ENCODE measurements at regions not wholly inside any gene's neighbourhood (a gene's known extent, or its start where the extent isn't known, plus 50 kb on each side); places are given as distances from the start of the nearest gene placed in this dataset.

- Histone ChIP-seq H3K27me3 (ENCODE audit: insufficient read depth, low read depth, severe bottlenecking) (no peaks in the 10 kb centered on the region), H3K36me3 (no peaks in the 10 kb centered on the region), H3K27ac (no peak overlapping the region), H3K4me3 (ENCODE audit: low read depth, low read length) (no peak overlapping the region), H3K9me3 (ENCODE audit: severe bottlenecking) (no peaks in the 10 kb centered on the region)
- TF ChIP-seq CTCF (IDR thresholded peaks at IDR 0.05; ENCODE audit: low read depth, low read length) = peak; percentile 13; the same call in 1 of the 2 replicates
- DNase-seq = no peak
Measured at GRCh38 chr11:21933095-21933494, 259.8 kb upstream of the ANO5 start.

GRCh38 chr11:21944577-21944976 lies 248.3 kb upstream of the ANO5 start:
- no peaks in the 10 kb centered on the region for H3K36me3 ChIP-seq
- TF ChIP-seq CTCF (IDR thresholded peaks at IDR 0.05; ENCODE audit: low read depth, low read length) = no peak
- no peaks in the 10 kb centered on the region for H3K9me3 ChIP-seq (ENCODE audit: severe bottlenecking)
- H3K27me3 ChIP-seq (ENCODE audit: insufficient read depth, low read depth, severe bottlenecking) = no peaks in the 10 kb centered on the region
- no peak overlapping the region for H3K27ac ChIP-seq
- no peak for DNase-seq
- no peak overlapping the region for H3K4me3 ChIP-seq (ENCODE audit: low read depth, low read length)

- no peaks in the 10 kb centered on the region for H3K36me3 ChIP-seq
- no peaks in the 10 kb centered on the region for H3K27me3 ChIP-seq (ENCODE audit: insufficient read depth, low read depth, severe bottlenecking)
- TF ChIP-seq CTCF (IDR thresholded peaks at IDR 0.05; ENCODE audit: low read depth, low read length) = no peak
- no peak overlapping the region for H3K4me3 ChIP-seq (ENCODE audit: low read depth, low read length)
- H3K27ac ChIP-seq = no peak overlapping the region
- H3K9me3 ChIP-seq (ENCODE audit: severe bottlenecking) = peaks cover under 1% of the 10 kb centered on the region
- DNase-seq = no peak
Measured at GRCh38 chr11:21948876-21949275, 244.0 kb upstream of the ANO5 start.

GRCh38 chr11:21949763-21950413 lies 243.0 kb upstream of the ANO5 start:
- no peaks in the 10 kb centered on the region for H3K36me3 ChIP-seq
- H3K27ac ChIP-seq = no peak overlapping the region
- TF ChIP-seq CTCF (IDR thresholded peaks at IDR 0.05; ENCODE audit: low read depth, low read length) = no peak
- peaks cover 2% of the 10 kb centered on the region for H3K9me3 ChIP-seq (ENCODE audit: severe bottlenecking)
- DNase-seq = no peak
- H3K4me3 ChIP-seq (ENCODE audit: low read depth, low read length) = no peak overlapping the region
- H3K27me3 ChIP-seq (ENCODE audit: insufficient read depth, low read depth, severe bottlenecking) = no peaks in the 10 kb centered on the region

GRCh38 chr11:21963013-21963412 lies 229.9 kb upstream of the ANO5 start:
- Histone ChIP-seq H3K9me3 (ENCODE audit: severe bottlenecking) (no peaks in the 10 kb centered on the region), H3K27ac (no peak overlapping the region), H3K36me3 (no peaks in the 10 kb centered on the region), H3K4me3 (ENCODE audit: low read depth, low read length) (no peak overlapping the region), H3K27me3 (ENCODE audit: insufficient read depth, low read depth, severe bottlenecking) (no peaks in the 10 kb centered on the region)
- TF ChIP-seq CTCF (IDR thresholded peaks at IDR 0.05; ENCODE audit: low read depth, low read length) = no peak
- no peak for DNase-seq

GRCh38 chr11:21965221-21965620 lies 227.7 kb upstream of the ANO5 start:
- Histone ChIP-seq H3K4me3 (ENCODE audit: low read depth, low read length) (no peak overlapping the region), H3K27me3 (ENCODE audit: insufficient read depth, low read depth, severe bottlenecking) (no peaks in the 10 kb centered on the region), H3K9me3 (ENCODE audit: severe bottlenecking) (peaks cover 3% of the 10 kb centered on the region), H3K36me3 (no peaks in the 10 kb centered on the region), H3K27ac (peak overlapping the region; percentile 66)
- peak; percentile 9 for DNase-seq
- no peak for TF ChIP-seq CTCF (IDR thresholded peaks at IDR 0.05; ENCODE audit: low read depth, low read length)
